ENCODE measurements at regions not wholly inside any gene's neighbourhood (a gene's known extent, or its start where the extent isn't known, plus 50 kb on each side); places are given as distances from the start of the nearest gene placed in this dataset.

GRCh38 chr18:24869285-24869684, 408.8 kb downstream of the HRH4 start:
- TF ChIP-seq POLR2AphosphoS5 (IDR thresholded peaks at IDR 0.05; ENCODE audit: low read depth, low read length) (no peak), REST (IDR thresholded peaks at IDR 0.05; ENCODE audit: insufficient read depth in 1 of 2, low read depth in 2 of 2, low read length in 2 of 2) (no peak), TAF1 (IDR thresholded peaks at IDR 0.05; ENCODE audit: borderline replicate concordance, insufficient read depth, low read length) (no peak), SIN3A (IDR thresholded peaks at IDR 0.05; ENCODE audit: borderline replicate concordance, insufficient read depth, low read length) (no peak), FOXP2 (optimal IDR thresholded peaks at IDR 0.05; ENCODE audit: borderline replicate concordance, extremely low read depth, extremely low read length, insufficient read depth) (no peak)
